ENCODE measurements at regions not wholly inside any gene's neighbourhood (a gene's known extent, or its start where the extent isn't known, plus 50 kb on each side); places are given as distances from the start of the nearest gene placed in this dataset.
"Not testable (repeated sequence)": the region's sequence is repeated elsewhere in the genome, so short reads cannot be mapped to it uniquely, and the experiment has no call there.

DNA sequence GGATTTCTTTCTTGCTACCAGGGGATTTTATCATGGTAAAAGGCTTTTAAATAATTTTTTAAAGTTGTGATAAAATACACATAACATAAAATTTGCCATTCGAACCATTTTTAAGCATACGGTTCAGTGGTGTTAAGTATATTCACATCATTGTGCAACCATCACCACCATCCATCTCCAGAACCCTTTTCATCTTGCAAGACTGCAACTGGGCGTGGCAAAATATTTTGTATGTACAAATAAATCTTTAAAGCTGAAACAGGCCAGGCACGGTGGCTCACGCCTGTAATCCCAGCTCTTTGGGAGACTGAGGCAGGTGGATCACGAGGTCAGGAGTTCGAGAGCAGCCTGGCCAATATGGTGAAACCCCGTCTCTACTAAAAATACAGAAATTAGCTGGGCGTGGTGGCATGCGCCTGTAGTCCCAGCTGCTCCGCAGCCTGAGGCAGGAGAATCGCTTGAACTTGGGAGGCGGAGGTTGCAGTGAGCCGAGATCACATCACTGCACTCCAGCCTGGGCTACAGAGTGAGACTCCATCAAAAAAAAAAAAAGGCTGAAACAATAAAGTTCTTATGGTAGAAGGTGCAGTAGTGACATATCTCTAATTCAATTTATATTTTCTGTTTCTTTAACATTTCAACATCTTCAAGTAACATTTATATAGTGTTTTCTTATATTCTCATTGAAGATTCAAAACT is 138.6 kb downstream of the SOX4 start:
- H2AK5ac ChIP-seq (ENCODE audit: low read depth, low read length); BruUV-seq (replicated peaks); POLR2A ChIA-PET (ENCODE audit: unreplicated experiment); H2BK5ac ChIP-seq (ENCODE audit: low read depth, low read length, poor library complexity, severe bottlenecking); H3K56ac ChIP-seq (ENCODE audit: extremely low read depth, insufficient read depth, low read length); H2AFZ ChIP-seq (replicated peaks; ENCODE audit: low read length, poor library complexity); H2BK20ac ChIP-seq (ENCODE audit: low read depth, low read length); H3K4me3 ChIP-seq (ENCODE audit: insufficient read depth, low read depth, low read length); H4K5ac ChIP-seq (ENCODE audit: low read depth, low read length); H2BK15ac ChIP-seq (ENCODE audit: low read depth, low read length); H3K27ac ChIP-seq (ENCODE audit: insufficient read depth, low read length); H3K4me2 ChIP-seq (ENCODE audit: low read depth, low read length); H3K18ac ChIP-seq (ENCODE audit: low read depth, low read length); H3K23ac ChIP-seq (ENCODE audit: low read depth, low read length); H3K9me3 ChIP-seq (ENCODE audit: control insufficient read depth, insufficient read depth, low read length); intact Hi-C loops (cut with micrococcal nuclease); dilution Hi-C loops (cut with HindIII; ENCODE audit: low sequenced_read_pairs, unreplicated experiment); H3K4me1 ChIP-seq (ENCODE audit: control insufficient read depth, insufficient read depth, low read length); H2BK120ac ChIP-seq (ENCODE audit: low read depth, low read length); H3K9ac ChIP-seq (ENCODE audit: low read depth, low read length); ATAC-seq (ENCODE audit: low read depth); H4K91ac ChIP-seq (ENCODE audit: insufficient read depth, low read depth, low read length); H3K9me1 ChIP-seq (ENCODE audit: insufficient read depth, low read length); H2AK9ac ChIP-seq (replicated peaks; ENCODE audit: low read depth, low read length, poor library complexity); H4K20me1 ChIP-seq (ENCODE audit: insufficient read depth, low read length); H3K27me3 ChIP-seq (ENCODE audit: control insufficient read depth, insufficient read depth, low read length); H3K36me3 ChIP-seq (ENCODE audit: control insufficient read depth, insufficient read depth, low read length); DNase-seq; in situ Hi-C loops (cut with MboI; ENCODE audit: low sequenced_read_pairs); H3K79me1 ChIP-seq (ENCODE audit: low read depth in 1 of 2, low read length in 2 of 2): not testable (repeated sequence)
- Histone ChIP-seq H3K4ac (ENCODE audit: low read depth, low read length) (peak overlapping the region; percentile 71), H3K14ac (replicated peaks; ENCODE audit: low read depth, low read length) (peak overlapping the region; percentile 13), H4K8ac (ENCODE audit: low read depth in 2 of 2, low read length in 2 of 2) (peak overlapping the region in 1 of 2 experiments; percentile 22; a peak in 1 of 4 replicates)
- CTCF ChIA-PET, result interaction anchor here (0.7 kb wide), 1 partner anchor 121 kb away, joined by 3 read pairs; no protein-coding TSS in a partner anchor
- TF ChIP-seq CEBPB (IDR thresholded peaks at IDR 0.05; ENCODE audit: low read depth, low read length), result peak; percentile 45; the same call in 1 of the 2 replicates
- WGBS, 2 experiments (ENCODE audit: extremely low coverage in 2 of 2, insufficient read length in 1 of 2), result 90% methylated on average over 2 of the region's 14 CpGs; no CpG with 5 or more reads in 1 of the 2 experiments
